LNCAP (cell line): ENCODE measurements at regions not wholly inside any gene's neighbourhood (a gene's known extent, or its start where the extent isn't known, plus 50 kb on each side); places are given as distances from the start of the nearest gene placed in this dataset.

Experiments
- CTCF ChIP-seq: fragments of 450-650 bp; IDR thresholded peaks from 2 replicates; pipeline ENCODE4 v1.5.1; 2017; ENCODE audit warnings: mild to moderate bottlenecking

DNA sequence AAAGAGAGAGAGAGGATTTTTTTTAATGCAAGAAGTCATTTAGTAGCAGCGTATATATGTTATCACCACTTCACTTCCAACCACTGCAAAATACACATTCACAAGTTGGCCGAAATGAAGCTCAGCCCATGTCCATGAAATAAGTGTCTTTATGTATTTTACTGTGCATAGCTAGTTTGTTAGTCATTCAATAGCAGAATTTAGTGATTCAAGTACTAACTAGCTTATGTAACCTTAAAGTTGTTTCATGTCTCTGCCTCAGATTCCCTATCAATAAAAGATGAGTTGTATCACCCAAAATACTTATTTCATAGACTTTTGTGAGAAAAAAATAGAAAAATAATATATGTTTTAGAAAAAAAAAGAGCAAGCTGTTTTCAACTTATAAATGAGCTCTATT, 153.7 kb upstream of the PRDM1 start:
- no peak for TF ChIP-seq CTCF

DNA sequence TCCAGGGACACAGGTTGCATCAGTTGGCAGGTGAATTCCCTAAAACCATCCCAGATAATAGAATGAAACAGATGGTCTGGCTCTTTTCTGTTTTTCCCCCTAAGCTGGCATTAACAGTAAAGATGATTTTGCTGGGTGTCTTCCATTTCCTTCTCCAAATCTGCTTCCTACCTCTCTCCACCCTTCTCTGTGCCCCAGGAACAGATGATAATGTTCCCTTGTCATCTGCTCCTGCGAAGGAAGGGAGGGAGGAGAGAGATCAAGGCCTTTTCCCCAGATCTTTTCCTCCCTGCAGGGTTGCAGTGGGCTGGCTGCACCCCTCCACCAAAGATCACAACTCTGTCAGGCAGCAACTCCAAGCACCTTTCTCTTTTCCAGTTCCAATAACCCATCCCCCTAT, 156.5 kb upstream of the PRDM1 start:
- no peak for TF ChIP-seq CTCF

- TF ChIP-seq CTCF, result no peak
Measured at GRCh38 chr6:105926318-105926717, 159.8 kb upstream of the PRDM1 start.

DNA sequence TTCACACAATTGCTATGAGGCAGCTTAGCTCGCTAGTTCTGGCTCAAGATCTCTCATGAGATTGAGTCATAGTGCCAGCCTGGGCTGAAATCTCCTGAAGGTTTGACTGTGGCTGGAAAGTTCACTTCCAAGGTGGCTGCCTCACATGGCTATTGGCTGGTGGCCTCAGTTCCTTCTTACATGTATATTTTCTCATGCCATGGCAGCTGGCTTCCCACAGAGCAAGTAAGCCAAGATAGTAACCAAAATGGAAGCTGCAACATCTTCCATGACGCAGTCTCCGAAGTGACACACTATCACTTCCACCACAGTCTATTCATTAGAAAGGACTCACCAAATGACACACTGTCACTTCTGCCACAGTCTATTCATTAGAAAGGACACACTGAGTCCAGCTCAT, 160.4 kb upstream of the PRDM1 start:
- TF ChIP-seq CTCF, result no peak

DNA sequence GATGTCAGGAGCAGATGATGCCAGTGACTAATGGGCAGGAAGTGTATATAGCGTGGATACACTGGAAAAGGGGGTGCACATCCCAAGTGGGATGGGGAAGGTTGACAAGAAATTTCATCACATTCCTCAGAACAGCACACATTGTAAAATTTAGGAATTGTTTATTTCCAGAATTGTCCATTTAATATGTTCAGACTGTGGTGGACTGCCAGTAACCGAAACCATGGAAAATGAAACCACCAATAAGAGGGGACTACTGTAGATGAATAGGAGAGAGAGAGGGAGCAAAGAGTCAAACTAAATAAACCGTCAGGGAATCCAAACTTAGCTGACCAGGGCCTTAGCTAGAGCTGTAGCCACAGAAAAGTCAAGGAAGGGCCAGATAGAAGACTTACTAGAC, 164.4 kb upstream of the PRDM1 start:
- no peak for TF ChIP-seq CTCF

- TF ChIP-seq CTCF, result no peak
Measured at GRCh38 chr6:105920071-105920470, 166.1 kb upstream of the PRDM1 start.

DNA sequence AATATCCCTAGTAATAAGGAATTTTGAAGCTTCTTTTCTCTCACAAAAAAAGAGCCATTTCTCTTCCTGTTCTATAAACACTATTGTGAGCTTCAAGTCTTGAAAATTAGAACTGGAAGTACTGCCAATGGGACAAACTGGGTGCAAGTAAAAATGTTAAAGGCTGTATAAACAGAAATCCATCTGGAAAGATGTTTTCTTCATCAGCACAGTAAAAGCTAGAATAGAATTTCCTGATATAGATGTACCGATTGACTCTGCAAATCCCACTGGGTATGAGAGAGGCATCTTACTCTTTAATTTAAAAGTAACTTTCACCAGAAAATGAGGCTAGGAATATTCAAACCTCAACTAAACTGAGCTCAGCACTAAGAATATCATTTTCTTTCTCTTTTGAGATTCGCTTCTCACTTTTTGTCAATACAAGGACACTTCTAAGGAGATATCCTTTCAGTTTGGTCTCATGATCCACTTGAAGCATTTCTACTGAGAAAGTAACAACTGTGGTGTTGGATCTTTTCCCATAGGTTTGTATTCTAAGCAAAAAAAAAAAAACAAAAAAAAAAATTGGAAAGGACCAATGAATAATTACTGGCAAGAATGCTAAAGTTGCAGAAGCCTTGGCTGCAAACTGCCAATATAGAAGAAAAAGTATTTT, 169.0 kb upstream of the PRDM1 start:
- no peak for TF ChIP-seq CTCF

GRCh38 chr6:105911106-105911629, 175.0 kb upstream of the PRDM1 start:
- no peak for TF ChIP-seq CTCF
